ENCODE measurements at regions not wholly inside any gene's neighbourhood (a gene's known extent, or its start where the extent isn't known, plus 50 kb on each side); places are given as distances from the start of the nearest gene placed in this dataset.
A peak's percentile ranks its signal among the peaks of the same experiment; 100 is the strongest.

DNA sequence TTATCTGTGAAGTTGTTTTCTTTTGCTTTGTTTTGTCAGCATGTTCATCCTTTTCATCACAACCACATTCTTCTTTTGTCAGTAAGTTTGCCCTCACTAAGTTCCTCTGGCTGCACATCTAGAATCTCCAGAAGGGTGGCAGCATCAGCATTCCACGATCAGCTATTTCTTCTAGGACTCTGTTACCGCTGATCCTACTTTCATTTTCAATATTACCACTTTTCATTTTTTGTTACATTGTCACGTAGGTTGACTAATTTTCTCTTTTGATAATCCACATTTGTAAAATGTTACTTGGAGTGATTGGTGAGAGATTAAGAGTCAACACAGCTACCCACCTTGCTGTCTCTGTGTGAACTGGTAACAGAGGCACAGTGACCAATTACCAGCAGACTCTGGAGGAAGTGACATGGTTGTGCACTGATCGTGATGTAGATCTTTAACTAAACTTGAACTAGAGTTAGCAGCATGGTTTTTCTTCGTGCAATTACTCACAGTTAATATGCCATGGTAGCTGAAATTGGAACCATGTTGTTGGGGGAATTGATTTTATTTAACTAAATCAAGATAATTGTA lies 307.9 kb upstream of the SLC35B3 start:
- peak overlapping the region; percentile 15 to 87 (median 82) for H3K4me3 Mint-ChIP-seq
- peaks cover 2% of the 10 kb centered on the region for H3K27me3 Mint-ChIP-seq
- peaks cover 2 to 9% (median 6%) of the 10 kb centered on the region in 3 donors for H3K4me1 Mint-ChIP-seq
- H3K36me3 Mint-ChIP-seq, result no peaks in the 10 kb centered on the region
- peak overlapping the region in 1 of 3 donors; percentile 21 for H3K27ac Mint-ChIP-seq
- peaks cover 0 to 11% (median 2%) of the 10 kb centered on the region in 3 donors for H3K9me3 Mint-ChIP-seq

DNA sequence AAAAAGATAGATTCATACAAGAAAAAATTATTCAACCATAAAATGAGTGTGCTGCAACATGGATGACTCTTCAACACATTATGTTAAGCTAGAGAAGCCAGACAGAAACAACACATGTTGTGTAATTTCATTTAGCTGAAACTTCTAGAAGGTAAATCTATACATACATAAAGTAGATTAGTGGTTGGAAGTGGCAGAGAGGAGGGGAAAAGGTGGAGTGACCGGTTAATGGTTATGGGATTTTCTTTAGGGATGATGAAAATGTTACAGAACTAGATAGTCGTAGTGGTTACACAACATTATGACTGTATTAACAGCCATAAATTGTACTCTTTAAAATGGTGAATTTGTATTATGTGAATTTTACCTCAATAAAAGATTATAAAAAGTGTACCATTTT lies 304.1 kb upstream of the SLC35B3 start:
- Mint-ChIP-seq H3K9me3 (peaks cover 0 to 11% (median 0%) of the 10 kb centered on the region in 3 donors), H3K4me3 (no peak overlapping the region), H3K4me1 (peaks cover 2 to 9% (median 6%) of the 10 kb centered on the region in 3 donors), H3K27me3 (peaks cover 2% of the 10 kb centered on the region), H3K36me3 (no peaks in the 10 kb centered on the region), H3K27ac (no peak overlapping the region)

DNA sequence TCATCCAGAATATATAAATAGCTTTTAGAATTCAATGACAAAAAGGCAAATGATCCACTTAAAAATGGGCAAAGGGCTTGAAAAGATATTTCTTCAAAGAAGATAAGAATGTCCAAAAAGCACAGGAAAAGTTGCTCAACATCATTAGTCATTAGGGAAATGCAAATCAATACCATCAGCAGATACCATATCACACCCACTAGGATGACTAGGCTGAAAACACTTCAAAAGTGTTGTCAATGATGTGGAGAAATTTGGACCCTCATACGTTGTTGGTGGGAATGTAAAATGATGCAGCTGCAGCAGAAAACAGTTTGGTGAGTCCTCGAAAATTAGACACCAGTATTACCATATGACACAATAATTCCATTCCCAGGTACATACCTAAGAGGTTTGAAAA lies 303.6 kb upstream of the SLC35B3 start:
- Mint-ChIP-seq H3K9me3 (peaks cover 0 to 11% (median 0%) of the 10 kb centered on the region in 3 donors), H3K27ac (no peak overlapping the region), H3K36me3 (no peaks in the 10 kb centered on the region), H3K4me3 (no peak overlapping the region), H3K27me3 (peaks cover 2% of the 10 kb centered on the region), H3K4me1 (peaks cover 2 to 9% (median 5%) of the 10 kb centered on the region in 3 donors)

DNA sequence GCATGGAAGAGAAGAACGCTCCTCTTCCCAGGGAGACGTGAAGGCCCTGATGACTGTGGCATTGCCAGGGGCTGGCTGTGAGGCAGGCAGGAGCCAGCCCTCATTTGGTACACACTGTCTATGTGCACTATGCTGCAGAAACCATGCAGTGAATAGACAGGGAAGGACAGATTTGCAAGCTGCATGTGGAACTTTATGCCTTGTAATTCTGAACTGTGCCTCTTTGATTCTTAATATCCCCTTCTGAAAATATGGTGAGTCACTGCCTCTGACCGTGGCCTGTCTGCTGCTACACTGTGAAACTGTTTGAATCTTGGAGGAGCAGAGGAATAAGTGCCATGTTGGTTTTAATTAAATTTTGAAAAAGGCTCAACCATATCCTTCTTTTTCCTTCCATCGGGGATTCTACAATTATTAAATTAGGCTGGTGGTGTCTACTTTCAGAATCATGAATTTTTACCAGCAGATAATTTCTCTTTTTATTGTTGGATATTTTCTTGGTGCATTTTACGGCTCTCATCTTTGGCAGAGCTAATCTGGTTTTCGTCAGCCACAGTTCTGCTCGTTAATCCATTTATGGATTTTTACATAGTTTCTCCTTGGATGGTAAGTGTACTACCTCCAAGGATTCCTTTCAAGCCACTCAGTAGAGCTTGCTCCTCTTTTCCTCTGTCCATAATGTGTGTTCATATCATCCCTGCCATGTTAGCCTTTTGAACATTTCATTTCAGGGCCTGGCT lies 301.0 kb upstream of the SLC35B3 start:
- Mint-ChIP-seq H3K27ac (no peak overlapping the region), H3K36me3 (no peaks in the 10 kb centered on the region), H3K4me1 (peaks cover 0 to 9% (median 7%) of the 10 kb centered on the region in 3 donors), H3K9me3 (peaks cover 0 to 8% (median 0%) of the 10 kb centered on the region in 3 donors), H3K27me3 (peaks cover 7% of the 10 kb centered on the region), H3K4me3 (no peak overlapping the region)

DNA sequence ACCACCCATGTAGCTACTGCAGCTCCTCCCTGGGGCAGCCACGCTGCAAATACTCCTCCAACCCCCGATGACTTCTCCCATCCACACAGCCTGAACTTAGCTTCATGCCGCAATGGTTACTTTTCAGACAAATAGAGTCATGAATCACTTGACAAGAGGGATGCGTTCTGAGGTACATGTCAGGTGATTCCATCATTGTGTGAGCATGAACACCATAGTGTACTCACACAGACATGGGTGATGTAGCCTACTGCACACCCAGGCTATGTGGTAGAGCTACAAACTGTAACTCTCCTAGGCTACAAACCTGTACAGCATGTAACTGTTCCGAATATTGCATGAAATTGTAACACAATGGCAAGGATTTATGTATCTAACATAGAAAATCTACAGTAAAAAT lies 298.5 kb upstream of the SLC35B3 start:
- no peak overlapping the region for H3K27ac Mint-ChIP-seq
- H3K36me3 Mint-ChIP-seq, result no peaks in the 10 kb centered on the region
- H3K9me3 Mint-ChIP-seq, result no peaks in the 10 kb centered on the region
- H3K4me1 Mint-ChIP-seq, result peaks cover 0 to 9% (median 8%) of the 10 kb centered on the region in 3 donors
- peaks cover 7% of the 10 kb centered on the region for H3K27me3 Mint-ChIP-seq
- H3K4me3 Mint-ChIP-seq, result no peak overlapping the region

DNA sequence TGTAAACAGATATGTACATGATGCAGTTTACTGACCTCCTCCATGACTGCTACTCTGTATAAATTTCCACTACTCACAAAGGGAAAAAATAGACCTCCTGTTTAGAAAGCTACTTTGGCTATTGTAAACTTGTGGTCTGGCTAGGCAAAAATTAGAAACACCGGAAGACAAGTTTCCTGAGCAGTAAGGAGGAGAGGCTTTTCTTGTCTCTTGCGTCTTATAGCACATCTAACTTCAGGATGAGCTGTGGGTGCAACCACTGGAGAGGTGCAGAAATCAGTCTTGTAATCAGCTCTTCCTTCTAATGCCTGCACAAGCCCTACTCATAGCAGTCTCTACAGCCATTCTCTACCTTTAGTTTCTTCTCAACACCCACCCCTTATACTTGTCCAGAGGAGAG lies 296.5 kb upstream of the SLC35B3 start:
- H3K9me3 Mint-ChIP-seq, result no peaks in the 10 kb centered on the region
- peak overlapping the region in 1 of 4 donors; percentile 43 for H3K4me3 Mint-ChIP-seq
- peaks cover 7% of the 10 kb centered on the region for H3K27me3 Mint-ChIP-seq
- peaks cover 0 to 9% (median 8%) of the 10 kb centered on the region in 3 donors for H3K4me1 Mint-ChIP-seq
- H3K36me3 Mint-ChIP-seq, result no peaks in the 10 kb centered on the region
- H3K27ac Mint-ChIP-seq, result no peak overlapping the region

DNA sequence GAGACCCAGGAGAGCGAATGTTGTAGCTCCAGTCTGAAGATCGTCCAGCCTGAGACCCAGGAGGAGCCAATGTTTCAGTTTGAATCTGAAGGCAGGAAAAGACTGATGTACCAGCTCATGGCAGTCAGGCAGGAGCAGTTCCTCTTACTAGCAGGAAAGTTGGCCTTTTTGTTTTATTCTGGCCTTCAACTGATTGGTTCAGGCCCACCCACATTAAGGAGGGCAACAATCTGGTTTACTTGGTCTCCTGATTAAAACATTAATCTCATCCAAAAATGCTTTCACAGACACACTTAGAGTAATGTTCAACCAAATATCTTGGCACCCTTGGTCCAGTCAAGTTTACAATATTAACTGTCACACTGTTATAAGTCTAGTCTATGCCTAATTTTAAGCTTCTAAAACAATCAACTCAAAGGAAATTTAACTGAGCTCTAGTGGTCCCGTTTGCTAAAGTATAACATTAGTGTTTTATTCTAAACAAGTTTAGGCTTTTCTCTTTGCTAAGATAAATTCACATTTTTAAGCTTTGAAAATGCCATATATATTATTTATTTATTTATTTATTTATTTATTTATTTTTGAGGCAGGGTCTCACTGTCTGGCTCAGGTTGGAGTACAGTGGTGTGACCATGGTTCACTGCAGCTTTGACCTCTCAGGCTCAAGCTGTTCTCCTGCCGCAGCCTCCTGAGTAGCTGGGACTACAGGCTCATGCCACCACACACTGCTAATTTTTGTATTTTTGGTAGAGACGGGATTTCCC lies 275.5 kb upstream of the SLC35B3 start:
- Mint-ChIP-seq H3K9me3 (no peaks in the 10 kb centered on the region), H3K27me3 (no peaks in the 10 kb centered on the region), H3K36me3 (no peaks in the 10 kb centered on the region), H3K4me3 (no peak overlapping the region), H3K4me1 (no peaks in the 10 kb centered on the region), H3K27ac (no peak overlapping the region)

DNA sequence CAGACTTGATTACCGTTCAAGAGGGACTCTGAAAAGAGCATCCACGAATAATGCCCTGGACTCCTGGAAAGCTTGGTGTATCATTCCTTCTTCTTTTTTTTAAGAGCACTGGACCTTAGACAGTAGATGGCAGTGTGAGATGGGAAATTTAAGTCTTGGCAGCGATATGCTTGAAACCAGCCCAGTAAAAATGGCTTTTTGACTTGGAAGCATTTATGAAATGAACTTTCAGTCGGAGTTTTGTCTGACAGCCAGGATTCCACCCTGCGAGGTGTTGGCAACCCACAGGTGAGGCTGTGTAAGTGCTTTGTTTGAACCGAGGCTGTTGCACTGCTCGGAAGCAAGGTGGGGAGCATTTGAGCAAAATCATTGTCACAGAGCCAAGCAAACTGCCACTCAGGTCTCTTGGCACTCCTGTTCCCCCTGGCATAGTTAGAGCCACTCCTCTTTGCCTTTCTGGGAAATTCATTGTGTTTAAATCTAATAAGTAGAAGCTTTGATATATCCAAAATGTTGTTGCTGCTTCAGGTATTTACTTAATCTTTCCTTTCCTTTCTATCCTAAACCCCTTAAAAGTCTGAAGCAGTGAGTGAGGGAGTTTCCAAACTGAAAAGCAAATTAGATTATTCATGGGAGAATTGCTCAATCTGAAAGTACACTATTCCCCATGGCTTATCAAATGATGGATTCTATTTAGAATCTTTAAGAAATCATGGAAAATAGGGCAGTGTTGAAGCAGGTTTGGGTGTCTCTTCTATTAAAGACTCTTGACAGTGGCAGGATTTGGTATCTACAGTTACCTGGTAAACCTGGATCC lies 272.8 kb upstream of the SLC35B3 start:
- no peak overlapping the region for H3K27ac Mint-ChIP-seq
- H3K36me3 Mint-ChIP-seq, result no peaks in the 10 kb centered on the region
- H3K27me3 Mint-ChIP-seq, result no peaks in the 10 kb centered on the region
- H3K4me1 Mint-ChIP-seq, result no peaks in the 10 kb centered on the region
- no peaks in the 10 kb centered on the region for H3K9me3 Mint-ChIP-seq
- no peak overlapping the region for H3K4me3 Mint-ChIP-seq

DNA sequence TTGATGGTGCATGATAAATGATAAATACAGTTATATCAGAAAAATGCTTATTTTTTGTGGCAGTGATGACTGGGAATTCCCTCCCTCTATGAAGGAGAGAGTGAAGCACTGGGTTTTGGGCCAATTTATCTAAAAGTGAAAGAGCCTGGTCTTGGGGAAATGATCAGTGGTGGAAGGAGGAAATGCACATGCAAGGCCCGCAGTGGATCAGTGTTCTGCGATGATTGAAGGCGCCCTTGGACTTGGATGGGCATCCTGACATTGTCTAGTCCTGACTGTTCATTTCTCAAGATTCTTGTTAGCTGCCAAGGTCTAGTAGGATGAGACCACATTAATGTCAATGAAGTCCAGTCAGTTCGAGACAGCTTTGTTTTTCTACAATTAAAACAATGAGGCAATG lies 272.0 kb upstream of the SLC35B3 start:
- no peak overlapping the region for H3K27ac Mint-ChIP-seq
- H3K36me3 Mint-ChIP-seq, result no peaks in the 10 kb centered on the region
- peaks cover 0 to 4% (median 0%) of the 10 kb centered on the region in 3 donors for H3K9me3 Mint-ChIP-seq
- H3K27me3 Mint-ChIP-seq, result no peaks in the 10 kb centered on the region
- H3K4me3 Mint-ChIP-seq, result no peak overlapping the region
- no peaks in the 10 kb centered on the region for H3K4me1 Mint-ChIP-seq

DNA sequence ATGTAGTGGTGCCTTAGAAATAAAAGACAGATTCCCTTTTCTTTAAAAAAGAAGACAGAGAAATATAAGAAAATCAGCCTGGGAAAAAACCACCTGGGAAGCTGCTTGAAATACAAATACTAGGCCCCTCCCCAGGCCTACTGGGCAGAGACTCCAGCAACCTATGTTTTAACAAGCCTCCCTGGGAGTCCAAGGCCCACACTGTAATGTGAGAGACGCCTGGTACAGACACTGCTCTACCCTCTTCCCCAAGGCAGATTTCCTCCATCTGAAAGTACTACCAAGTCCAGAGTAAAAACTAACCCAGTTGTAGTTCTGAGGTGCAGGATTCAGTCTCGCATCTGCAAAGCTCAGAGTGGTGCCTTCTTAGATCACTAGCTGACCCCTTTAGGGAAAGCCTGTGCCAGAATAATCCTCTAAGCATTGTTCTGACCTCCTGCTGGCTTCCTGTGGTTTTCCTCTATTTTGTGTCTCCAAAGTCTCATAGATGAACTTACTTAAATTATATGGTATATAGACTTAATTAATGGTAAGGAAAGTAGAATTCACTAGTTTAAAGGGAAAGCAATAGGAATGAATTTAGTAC lies 270.2 kb upstream of the SLC35B3 start:
- no peaks in the 10 kb centered on the region for H3K27me3 Mint-ChIP-seq
- no peaks in the 10 kb centered on the region for H3K4me1 Mint-ChIP-seq
- no peak overlapping the region for H3K27ac Mint-ChIP-seq
- H3K36me3 Mint-ChIP-seq, result no peaks in the 10 kb centered on the region
- H3K9me3 Mint-ChIP-seq, result peaks cover 0 to 6% (median 0%) of the 10 kb centered on the region in 3 donors
- no peak overlapping the region for H3K4me3 Mint-ChIP-seq

DNA sequence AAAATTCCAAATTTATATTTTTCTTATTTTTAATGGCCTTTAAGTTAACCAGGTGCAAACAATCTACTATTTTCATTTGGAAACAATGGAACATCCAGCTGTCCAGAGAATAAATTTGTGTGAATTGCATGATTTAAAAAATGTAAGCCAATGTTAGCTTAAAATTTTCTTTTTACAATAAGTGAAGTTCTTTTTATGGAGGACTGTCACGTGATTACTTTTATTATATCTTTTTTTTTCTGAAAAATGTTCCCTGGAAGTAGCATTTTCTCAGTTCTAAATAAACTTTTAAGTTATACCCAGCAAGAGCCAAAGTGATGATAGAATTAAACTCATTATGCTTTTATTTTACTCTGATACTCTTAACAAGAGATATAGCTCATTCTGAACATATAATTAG lies 267.7 kb upstream of the SLC35B3 start:
- Mint-ChIP-seq H3K4me1 (no peaks in the 10 kb centered on the region), H3K9me3 (peaks cover 0 to 9% (median 3%) of the 10 kb centered on the region in 3 donors), H3K27ac (no peak overlapping the region), H3K27me3 (no peaks in the 10 kb centered on the region), H3K4me3 (no peak overlapping the region), H3K36me3 (no peaks in the 10 kb centered on the region)

DNA sequence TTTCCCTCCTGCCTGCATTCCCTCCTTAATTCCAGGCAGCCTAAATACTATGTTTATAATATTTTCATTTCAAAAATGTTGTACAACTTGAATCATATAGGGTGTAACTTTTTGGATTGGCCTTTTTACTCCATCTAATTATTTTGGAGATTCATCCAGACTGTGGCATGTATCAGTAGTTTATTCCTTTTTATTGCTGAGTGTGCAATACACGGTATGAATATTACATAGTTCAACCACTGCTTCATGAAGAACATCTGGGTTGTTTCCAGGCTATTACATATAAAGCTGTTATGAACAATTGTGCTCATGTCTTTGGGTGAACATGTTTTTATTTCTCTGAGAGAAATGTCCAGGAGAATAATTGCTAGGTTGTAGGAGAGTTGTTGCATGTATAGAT lies 253.5 kb upstream of the SLC35B3 start:
- H3K9me3 Mint-ChIP-seq, result peaks cover 2 to 10% (median 3%) of the 10 kb centered on the region in 3 donors
- no peaks in the 10 kb centered on the region for H3K27me3 Mint-ChIP-seq
- H3K36me3 Mint-ChIP-seq, result no peaks in the 10 kb centered on the region
- H3K4me3 Mint-ChIP-seq, result no peak overlapping the region
- H3K27ac Mint-ChIP-seq, result no peak overlapping the region
- H3K4me1 Mint-ChIP-seq, result peaks cover 5 to 17% (median 6%) of the 10 kb centered on the region in 3 donors

DNA sequence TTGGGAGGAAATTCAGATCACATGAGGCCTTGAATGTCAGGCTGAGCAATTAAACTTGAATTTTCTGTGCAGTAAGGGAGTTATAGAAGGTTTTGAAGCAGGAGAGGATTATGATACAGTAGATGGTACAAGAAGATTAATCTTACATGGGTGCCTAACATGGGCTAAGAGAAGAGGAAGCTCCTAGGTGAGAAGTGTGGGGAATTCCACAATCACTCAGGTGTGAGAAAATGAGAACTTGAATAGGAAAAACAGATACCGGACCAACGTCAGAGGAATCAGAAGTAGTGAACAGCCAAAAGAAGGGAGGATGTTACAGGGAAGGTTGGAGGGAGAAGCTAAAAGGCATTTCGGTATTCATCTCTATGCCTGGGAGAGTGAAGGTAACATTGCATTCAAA lies 250.7 kb upstream of the SLC35B3 start:
- peaks cover 0 to 2% (median 0%) of the 10 kb centered on the region in 3 donors for H3K9me3 Mint-ChIP-seq
- H3K4me3 Mint-ChIP-seq, result no peak overlapping the region
- no peak overlapping the region for H3K27ac Mint-ChIP-seq
- peaks cover 5 to 22% (median 12%) of the 10 kb centered on the region in 3 donors for H3K4me1 Mint-ChIP-seq
- H3K36me3 Mint-ChIP-seq, result no peaks in the 10 kb centered on the region
- H3K27me3 Mint-ChIP-seq, result no peaks in the 10 kb centered on the region

DNA sequence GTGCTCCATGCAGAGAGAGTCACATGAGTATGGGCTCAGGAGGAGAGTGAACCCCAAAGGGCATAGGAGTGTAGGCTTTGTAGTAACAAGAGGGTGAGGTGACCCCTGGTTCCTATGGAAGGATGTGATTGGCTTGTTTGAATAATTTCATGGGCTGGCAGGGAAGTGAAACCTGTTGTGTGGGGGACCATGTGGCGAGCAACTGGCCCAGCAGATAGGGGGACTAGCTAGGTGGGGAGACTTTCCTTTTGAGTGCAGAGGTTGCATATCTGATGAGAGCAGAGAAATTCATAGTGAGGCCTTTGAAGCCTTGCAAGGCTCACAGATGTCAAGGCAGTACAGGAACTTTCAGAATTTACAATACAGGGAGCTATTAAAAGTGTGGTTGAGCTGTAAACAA lies 247.9 kb upstream of the SLC35B3 start:
- Mint-ChIP-seq H3K4me3 (no peak overlapping the region), H3K9me3 (peaks cover 0 to 2% (median 0%) of the 10 kb centered on the region in 3 donors), H3K27me3 (no peaks in the 10 kb centered on the region), H3K27ac (no peak overlapping the region), H3K4me1 (peaks cover 5 to 22% (median 17%) of the 10 kb centered on the region in 3 donors), H3K36me3 (no peaks in the 10 kb centered on the region)
